ENCODE measurements at regions not wholly inside any gene's neighbourhood (a gene's known extent, or its start where the extent isn't known, plus 50 kb on each side); places are given as distances from the start of the nearest gene placed in this dataset.
"Not testable (repeated sequence)": the region's sequence is repeated elsewhere in the genome, so short reads cannot be mapped to it uniquely, and the experiment has no call there.

- not testable (repeated sequence) for TF ChIP-seq NRF1 (IDR thresholded peaks at IDR 0.05; ENCODE audit: low read depth, low read length); CTCF (IDR thresholded peaks at IDR 0.05; ENCODE audit: control extremely low read depth in 1 of 3, insufficient read depth in 1 of 3, low read depth in 1 of 3, low read length in 3 of 3); EZH2 (IDR thresholded peaks at IDR 0.05; ENCODE audit: low read depth, low read length, severe bottlenecking); BRCA1 (IDR thresholded peaks at IDR 0.05; ENCODE audit: low read depth, low read length); CHD2 (IDR thresholded peaks at IDR 0.05; ENCODE audit: low read length); GABPA (IDR thresholded peaks at IDR 0.05; ENCODE audit: borderline replicate concordance, insufficient read depth, low read length); POLR2AphosphoS5 (IDR thresholded peaks at IDR 0.05; ENCODE audit: low read depth, low read length); SP1 (IDR thresholded peaks at IDR 0.05; ENCODE audit: low read depth, low read length); POLR2A (IDR thresholded peaks at IDR 0.05; ENCODE audit: control extremely low read depth in 1 of 2, low read depth in 2 of 2, low read length in 2 of 2); RAD21 (IDR thresholded peaks at IDR 0.05 in 1 of 2, conservative IDR thresholded peaks at IDR 0.05 in 1 of 2; ENCODE audit: low read depth in 2 of 2, low read length in 2 of 2); FOSL1 (IDR thresholded peaks at IDR 0.05; ENCODE audit: insufficient read depth, low read depth, low read length); YY1 (IDR thresholded peaks at IDR 0.05; ENCODE audit: low read depth, low read length)
Observed at GRCh38 chr5:171553817-171554216, 134.4 kb downstream of the FGF18 start.

Data from H1 (cell line).